NCI-H2107 (cell line): ENCODE measurements at regions not wholly inside any gene's neighbourhood (a gene's known extent, or its start where the extent isn't known, plus 50 kb on each side); places are given as distances from the start of the nearest gene placed in this dataset.

Experiments
- DNase-seq: peaks from one replicate; lab custom pipeline; 2025; lab: John Stamatoyannopoulos, UW

- DNase-seq: no peak
These were observed 92.3 kb upstream of the LRIG1 start for GRCh38 chr3:66592927-66593625.

GRCh38 chr3:66593978-66594377 is 93.2 kb upstream of the LRIG1 start:
- no peak for DNase-seq

GRCh38 chr3:66597308-66597863 is 96.6 kb upstream of the LRIG1 start:
- no peak for DNase-seq

GRCh38 chr3:66598168-66598567 is 97.3 kb upstream of the LRIG1 start:
- no peak for DNase-seq

- DNase-seq: no peak
These were observed 101.4 kb upstream of the LRIG1 start for GRCh38 chr3:66602237-66602636.

GRCh38 chr3:66602691-66603090 is 101.9 kb upstream of the LRIG1 start:
- no peak for DNase-seq

GRCh38 chr3:66603151-66603611 is 102.4 kb upstream of the LRIG1 start:
- DNase-seq: no peak

- no peak for DNase-seq
These were observed 103.7 kb upstream of the LRIG1 start for GRCh38 chr3:66604481-66604880.

- no peak for DNase-seq
These were observed 105.3 kb upstream of the LRIG1 start for GRCh38 chr3:66606126-66606525.

GRCh38 chr3:66606868-66607267 is 106.0 kb upstream of the LRIG1 start:
- DNase-seq: no peak

- no peak for DNase-seq
These were observed 109.1 kb upstream of the LRIG1 start for GRCh38 chr3:66609660-66610561.

GRCh38 chr3:66610562-66610909 is 109.7 kb upstream of the LRIG1 start:
- no peak for DNase-seq

- no peak for DNase-seq
These were observed 115.0 kb upstream of the LRIG1 start for GRCh38 chr3:66615643-66616301.

- DNase-seq: no peak
These were observed 116.5 kb upstream of the LRIG1 start for GRCh38 chr3:66617351-66617750.

GRCh38 chr3:66618066-66618465 is 117.2 kb upstream of the LRIG1 start:
- DNase-seq: no peak

- no peak for DNase-seq
These were observed 119.5 kb upstream of the LRIG1 start for GRCh38 chr3:66620296-66620695.

GRCh38 chr3:66622756-66623457 is 122.1 kb upstream of the LRIG1 start:
- no peak for DNase-seq

GRCh38 chr3:66625505-66626216 is 124.8 kb upstream of the LRIG1 start:
- no peak for DNase-seq

- no peak for DNase-seq
These were observed 128.5 kb upstream of the LRIG1 start for GRCh38 chr3:66629150-66629981.

GRCh38 chr3:66629982-66630368 is 129.2 kb upstream of the LRIG1 start:
- DNase-seq: no peak
